T-helper 2 cell (primary cell): ENCODE measurements at regions not wholly inside any gene's neighbourhood (a gene's known extent, or its start where the extent isn't known, plus 50 kb on each side); places are given as distances from the start of the nearest gene placed in this dataset.
"Not testable (repeated sequence)": the region's sequence is repeated elsewhere in the genome, so short reads cannot be mapped to it uniquely, and the experiment has no call there.

ENCODE experiments used
- DNase-seq, 5 experiments: peaks; one replicate each; pipeline versions ENCODE4 v3.0.0 to v3.0.0-alpha.2; 2012 to 2022

DNA sequence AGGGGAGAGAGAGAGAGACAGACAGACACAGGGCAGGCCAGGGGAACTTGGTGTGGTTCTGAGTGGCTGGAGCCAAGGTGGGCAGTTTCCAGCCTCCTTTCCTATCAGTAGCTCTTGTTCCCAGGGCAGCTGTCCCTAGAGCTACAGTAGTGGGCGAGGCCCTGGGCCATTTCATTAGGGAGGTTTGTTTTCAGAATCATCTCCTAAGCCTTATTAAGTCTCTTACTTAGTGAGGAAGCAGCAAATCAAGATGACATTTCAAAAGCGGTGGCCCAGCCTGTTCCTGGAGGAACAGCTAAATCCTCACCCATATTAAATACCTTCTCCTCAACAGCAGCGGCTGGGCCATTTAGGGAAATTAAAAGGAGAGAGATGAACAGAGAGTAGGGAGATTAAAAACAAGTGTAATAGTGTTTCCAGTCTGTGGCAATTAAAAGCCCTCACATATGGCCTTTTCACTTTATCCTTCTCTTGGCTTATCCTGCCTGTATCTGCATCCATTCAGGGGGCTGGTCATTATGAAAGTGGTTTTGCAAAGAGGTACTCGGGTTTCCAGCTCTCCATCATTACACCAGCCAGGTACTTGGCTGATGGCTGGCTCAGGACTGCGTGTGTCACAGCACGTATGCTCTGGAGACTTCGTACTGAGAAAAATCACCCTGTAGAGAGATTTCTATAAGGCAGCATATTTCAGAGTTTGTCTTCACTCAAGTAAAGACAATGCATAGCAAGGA is 91.9 kb upstream of the PRR23C start:
- DNase-seq: no peak

DNA sequence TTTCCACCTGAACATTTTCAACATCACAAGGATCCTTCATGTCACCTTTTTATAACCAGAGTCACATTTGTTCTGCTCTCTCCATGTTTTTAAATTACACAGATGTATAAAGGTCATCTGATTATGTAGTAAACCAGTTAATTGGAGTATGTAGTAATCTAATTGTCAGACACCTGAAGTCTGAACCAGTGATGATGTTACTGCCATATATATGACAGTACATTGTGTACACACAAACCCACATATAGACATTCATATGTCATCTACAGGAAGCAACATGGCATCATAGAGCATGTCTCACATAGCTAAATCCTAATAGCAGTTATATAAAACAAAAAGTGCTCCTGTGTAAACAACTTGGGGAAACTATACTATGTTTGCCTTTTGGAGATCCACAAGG is 95.9 kb upstream of the PRR23C start:
- DNase-seq: no peak

DNA sequence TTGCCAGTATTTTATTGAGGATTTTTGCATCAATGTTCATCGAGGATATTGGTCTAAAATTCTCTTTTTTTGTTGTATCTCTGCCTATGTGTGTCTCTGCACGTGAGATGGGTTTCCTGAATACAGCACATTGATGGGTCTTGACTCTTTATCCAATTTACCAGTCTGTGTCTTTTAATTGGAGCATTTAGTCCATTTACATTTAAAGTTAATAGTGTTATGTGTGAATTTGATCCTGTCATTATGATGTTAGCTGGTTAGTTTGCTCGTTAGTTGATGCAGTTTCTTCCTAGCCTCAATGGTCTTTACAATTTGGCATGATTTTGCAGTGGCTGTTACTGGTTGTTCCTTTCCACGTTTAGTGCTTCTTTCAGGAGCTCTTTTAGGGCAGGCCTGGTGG is 101.3 kb upstream of the PRR23C start:
- not testable (repeated sequence) for DNase-seq

DNA sequence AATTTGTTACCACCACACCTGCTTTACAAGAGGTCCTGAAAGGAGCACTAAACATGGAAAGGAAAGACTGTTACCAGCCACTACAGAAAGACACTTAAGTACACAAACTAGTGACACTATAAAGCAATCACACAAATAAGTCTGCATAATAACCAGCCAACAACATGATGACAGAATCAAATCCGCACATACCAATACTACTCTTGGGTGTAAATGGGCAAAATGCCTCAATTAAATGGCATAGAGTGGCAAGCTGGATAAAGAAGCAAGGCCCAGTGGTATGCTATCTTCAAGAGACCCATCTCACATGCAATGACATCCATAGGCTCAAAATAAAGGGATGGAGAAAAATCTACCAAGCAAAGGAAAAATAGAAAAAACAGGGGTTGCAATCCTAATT is 106.8 kb upstream of the PRR23C start:
- no peak for DNase-seq

DNA sequence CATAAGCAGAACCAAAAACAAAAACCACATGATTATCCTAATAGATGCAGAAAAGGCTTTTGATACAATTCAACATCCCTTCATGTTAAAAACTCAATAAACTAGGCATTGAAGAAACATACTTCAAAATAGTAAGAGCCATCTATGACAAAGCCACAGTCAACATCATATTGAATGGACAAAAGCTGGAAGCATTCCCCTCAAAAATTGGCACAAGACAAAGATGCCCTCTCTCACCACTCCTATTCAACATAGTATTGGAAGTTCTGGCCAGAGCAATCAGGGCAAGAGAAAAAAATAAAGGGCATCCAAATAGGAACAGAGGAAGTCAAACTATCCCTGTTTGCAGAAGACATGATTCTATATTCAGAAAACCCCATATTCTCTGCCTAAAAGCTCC is 108.7 kb upstream of the PRR23C start:
- not testable (repeated sequence) for DNase-seq

DNA sequence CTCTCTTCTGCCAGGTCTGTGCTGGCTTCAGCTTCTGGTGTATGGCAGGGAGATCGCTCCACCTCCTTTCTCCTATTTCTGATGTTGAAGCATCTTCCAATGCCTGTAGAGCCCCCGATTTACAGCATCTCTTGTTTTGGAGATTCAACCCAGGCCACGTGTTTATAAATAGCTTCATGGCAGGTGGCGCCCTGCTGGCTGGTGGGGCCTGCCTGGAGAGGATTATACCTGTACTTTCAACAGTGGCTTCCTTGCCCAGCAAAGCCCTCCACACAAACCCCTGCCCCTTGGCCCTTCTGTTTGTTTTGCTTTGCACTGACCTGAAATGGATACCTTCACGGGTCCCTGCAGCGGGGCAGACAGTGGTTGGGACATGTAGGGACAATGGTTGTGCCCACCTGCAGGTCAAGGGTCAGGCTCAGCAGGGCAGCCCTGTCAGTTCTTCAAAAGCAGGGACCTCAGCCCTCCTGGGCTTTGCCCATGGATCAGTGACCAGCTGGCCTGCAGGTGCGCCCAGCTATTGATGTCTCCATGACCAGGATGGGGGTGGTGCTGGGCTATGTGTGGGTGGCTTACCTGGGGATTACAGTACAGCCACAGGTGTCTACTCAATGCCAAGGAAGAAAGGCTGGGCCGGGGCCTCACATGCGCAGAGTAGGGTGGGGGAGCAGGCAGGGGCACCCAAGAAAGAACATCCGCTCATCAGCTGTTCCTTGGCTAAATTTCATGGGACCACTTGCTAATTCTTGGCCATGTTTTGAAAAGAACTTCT is 112.7 kb upstream of the PRR23C start:
- DNase-seq: no peak

DNA sequence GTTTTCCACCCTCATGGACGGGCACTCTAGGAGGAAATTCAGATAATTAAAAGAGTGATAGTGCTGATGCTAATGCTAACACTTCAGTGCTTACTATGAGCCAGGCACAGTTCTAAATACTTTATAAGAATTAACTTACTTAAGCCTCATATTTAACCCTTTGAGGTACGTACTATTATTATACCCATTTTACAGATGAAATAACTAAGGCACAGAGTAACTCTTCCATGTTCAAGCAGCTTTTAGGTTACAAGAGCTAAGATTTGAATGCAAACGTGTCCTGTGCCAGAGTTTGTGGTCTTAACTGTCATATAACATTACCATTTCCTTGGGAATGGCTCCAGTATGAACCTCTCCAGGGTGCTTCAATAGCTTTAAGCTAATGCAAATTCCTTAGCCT is 114.7 kb upstream of the PRR23C start:
- no peak for DNase-seq

DNA sequence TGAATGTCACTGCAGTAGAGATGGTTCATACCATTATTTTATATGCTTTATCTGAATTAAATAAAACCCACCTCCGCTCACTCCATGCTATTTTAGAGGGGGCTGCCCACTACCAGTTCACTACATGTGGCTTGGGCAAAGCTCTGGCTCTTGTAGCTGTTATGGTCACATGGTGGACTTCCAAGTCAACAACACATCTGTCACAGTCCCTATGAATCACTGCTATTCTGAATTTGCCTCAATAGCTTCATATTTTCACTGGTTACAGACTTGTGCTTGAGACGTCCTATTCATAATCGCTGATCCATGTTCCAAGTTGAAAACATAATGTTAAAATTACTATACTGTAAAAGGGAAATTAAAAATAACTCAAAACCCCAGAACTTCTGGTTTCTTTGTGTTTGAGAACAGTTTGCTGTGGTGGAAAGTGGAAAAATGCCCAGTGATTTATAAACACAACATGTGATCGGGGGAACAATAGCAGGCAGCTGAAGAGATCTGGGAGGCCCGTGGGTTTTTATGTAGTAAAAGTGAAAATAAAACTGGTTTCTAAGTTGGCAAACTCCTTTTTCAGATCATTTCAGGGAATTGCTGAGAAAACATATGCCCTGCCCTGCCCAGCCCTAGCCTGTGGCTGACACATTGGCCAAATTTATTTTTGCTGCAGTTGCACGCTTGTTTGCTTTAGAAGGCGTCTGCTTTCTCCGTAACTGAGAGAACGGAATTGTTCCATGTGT is 128.8 kb upstream of the PRR23C start:
- peak in 1 of 5 experiments; percentile 41 for DNase-seq

DNA sequence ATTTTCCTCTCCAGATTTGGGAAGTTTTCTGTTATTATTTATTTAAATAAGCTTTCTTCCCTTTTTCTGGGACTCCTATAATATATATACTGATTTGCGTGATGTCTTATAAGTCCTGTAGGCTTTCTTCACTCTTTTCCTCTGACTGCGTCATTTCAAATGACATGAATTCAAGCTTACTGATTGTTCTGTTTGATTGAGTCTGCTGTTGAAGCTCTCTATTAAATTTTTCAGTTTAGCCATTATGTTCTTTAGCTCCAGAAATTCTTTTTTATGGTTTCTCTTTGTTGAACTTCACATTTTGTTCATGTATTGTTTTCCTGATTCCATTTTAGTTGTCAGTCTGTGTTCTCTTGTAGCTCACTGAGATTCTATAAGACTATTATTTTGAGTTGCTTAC is 135.8 kb upstream of the PRR23C start:
- DNase-seq: no peak

DNA sequence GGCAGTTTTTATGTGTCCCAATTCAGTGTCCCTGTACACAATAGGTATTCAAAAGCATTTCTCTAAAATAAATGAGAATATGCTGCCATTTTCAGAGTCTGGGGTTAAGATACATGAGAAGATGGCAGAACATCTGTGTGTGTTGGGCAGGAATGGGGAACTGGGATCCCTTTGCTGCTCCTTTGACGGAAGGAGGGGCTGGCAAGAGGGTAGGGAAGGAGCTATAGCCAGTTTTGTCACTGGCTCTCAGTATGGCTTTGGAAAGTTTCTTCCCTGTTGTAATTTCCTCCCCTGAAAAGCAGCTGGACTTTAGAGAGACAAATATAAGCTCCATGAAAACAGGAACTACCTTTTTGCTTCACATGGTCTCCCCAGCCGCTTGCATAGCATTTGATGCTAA is 137.5 kb upstream of the PRR23C start:
- DNase-seq: no peak

DNA sequence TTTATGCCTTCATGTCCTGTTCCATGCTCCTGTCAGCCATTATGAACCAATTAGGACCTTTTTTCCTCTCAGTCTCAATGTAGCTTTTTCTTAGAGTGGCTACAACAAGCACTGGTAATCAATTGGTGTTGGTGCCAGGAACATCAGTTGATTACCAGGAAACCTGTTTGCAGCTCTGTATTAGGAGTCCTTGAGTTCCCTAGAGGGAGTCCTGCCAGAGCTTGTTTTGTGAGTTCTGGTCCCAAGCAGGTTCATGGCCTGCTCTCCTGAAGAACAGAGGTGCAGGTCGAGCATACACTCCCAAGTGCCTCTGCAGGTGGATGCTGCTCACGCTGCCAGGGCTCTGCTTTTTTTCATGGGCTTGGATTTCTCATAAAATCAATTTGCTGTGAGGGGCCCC is 137.9 kb upstream of the PRR23C start:
- no peak for DNase-seq

DNA sequence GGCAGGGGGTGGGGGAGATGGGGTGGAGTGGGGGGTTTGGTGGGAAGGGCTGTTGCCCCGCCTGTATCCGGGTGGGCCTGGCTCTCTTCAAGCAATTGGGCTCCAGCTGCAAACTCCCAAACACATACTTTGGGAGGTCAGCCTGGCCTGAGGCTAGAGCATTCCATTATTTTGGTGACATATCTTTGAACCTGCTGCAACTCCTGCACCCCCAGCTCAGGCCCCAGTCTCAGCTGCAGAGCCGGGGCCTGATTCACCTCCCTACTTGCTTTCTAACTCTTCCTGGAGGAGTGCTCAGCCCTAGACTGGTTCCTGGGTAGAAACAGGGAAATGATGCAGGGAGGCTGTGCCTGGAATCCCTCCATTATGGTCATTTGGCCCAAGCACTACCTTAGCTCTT is 140.8 kb upstream of the PRR23C start:
- no peak for DNase-seq

DNA sequence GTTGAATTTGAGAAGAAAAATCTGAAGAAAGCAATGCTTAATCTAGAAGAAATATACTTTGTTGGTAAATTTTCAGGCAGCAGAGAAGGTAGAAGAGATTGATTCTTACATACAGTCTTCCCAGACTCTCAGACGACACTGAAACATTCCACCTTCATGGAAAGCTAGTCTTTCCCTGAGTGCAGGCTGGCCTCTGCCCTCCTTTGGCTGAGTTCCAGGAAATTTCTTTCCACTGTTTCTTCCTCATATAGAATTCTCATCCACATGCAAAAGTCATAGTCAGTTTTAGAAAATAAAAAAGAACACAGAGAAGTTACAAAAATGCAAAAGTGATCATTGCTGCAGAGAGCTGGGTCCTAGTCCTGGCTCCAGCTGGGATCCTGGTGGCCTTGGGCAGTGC is 142.5 kb upstream of the PRR23C start:
- DNase-seq: no peak

DNA sequence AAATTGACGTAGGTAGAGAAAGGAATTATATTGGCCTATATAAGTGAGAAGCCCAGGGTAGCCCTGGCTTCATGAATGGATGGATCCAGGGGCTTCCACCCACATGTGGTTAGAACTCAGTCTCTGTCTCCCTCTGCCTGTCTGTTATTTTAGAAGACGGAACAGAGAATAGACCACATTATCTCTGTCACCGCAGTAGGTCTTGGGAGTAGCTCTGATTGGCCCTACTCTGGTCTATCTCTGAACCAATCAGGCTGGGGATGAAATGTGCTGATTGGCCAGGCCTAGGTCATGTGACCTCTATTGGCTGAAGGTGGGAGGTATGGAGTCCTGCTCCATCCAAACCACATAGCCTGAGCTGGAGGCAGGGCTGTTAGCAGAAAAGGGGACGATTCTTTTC is 143.0 kb upstream of the PRR23C start:
- no peak for DNase-seq

DNA sequence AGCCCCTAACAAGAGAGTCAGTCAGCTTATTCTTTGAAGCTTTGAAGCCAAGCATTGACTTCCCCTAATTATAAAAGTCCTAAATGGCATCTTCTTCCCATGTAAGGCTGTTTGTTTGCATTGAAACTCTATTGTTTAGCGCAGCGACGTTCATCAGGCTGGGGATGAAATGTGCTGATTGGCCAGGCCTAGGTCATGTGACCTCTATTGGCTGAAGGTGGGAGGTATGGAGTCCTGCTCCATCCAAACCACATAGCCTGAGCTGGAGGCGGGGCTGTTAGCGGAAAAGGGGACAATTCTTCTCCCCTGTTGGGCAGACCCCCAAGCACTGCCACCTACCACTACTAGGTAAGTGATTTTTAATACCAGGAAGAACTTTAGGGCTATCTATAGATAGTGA is 145.3 kb upstream of the PRR23C start:
- DNase-seq: no peak

DNA sequence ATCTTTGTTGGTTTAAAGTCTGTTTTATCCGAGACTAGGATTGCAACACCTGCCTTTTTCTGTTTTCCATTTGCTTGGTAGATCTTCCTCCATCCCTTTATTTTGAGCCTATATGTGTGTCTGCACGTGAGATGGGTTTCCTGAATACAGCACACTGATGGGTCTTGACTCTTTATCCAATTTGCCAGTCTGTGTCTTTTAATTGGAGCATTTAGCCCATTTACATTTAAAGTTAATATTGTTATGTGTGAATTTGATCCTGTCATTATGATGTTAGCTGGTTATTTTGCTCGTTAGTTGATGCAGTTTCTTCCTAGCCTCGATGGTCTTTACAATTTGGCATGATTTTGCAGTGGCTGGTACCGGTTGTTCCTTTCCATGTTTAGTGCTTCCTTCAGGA is 149.4 kb upstream of the MRPS22 start:
- DNase-seq: not testable (repeated sequence)

DNA sequence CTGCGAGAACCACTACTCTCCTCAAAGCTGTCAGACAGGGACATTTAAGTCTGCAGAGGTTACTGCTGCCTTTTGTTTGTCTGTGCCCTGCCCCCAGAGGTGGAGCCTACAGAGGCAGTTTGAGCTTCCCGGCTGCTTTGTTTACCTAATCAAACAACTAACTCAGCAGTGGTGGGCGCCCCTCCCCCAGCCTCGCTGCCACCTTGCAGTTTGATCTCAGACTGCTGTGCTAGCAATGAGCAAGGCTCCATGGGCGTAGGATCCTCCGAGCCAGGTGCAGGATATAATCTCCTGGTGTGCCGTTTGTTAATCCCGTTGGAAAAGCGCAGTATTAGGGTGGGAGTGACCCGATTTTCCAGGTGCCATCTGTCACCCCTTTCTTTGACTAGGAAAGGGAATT is 147.7 kb upstream of the MRPS22 start:
- not testable (repeated sequence) for DNase-seq

DNA sequence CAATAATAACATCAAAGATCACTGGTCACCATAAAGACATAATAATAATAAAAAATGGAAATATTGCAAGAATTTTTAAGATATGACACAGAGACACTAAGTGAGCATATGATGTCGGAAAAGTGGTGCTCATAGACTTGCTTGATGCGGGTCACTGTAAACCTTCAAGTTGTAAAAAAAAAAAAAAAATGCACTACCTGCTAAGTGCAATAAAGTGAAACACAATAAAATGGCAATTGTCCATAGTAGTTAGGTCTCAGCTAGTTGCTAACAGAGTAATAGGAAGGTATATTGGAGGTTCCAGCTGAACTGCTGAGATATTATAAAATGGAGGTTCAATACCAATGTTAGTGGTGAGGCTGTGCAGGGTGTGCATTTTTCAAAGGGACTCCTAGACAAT is 146.6 kb upstream of the MRPS22 start:
- no peak for DNase-seq

DNA sequence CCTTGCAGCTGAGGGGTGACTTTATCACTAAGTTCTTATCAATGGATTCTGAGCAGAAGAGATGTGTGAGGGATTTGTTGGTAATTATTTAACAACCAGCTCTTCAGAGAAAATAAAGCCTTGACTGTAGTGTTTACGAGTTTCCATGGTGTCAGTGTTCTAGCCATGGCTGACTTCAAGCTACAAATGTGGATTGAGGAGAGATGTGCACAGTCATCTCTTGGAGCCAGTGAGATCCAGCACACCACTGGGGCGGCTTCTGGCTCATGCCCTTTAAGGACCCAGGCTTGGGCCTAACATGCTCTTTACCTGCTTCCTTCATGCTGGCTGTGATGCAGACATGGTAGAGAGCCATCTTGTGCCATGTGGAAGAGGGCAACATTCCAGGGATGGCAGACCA is 145.6 kb upstream of the MRPS22 start:
- no peak for DNase-seq

DNA sequence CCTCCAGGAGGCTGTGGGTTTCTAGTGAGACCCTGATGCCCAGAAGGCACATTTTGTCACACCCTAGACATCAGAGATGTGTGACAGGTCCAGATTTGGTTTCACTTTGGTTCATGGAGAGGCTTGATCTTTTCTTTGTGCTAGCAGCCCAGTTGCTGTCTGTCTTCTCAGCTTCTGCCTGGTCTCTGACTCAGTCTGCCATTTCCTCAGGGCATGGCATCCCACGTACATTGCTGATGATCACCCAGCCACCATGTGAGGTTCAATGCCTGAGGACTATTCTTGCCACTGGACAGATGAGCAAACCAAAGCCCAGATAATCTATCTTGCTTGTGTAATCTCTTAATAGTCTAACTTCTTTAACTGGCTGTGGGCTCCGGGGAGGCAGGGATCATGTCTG is 144.9 kb upstream of the MRPS22 start:
- peak in 1 of 5 experiments; percentile 27 for DNase-seq

DNA sequence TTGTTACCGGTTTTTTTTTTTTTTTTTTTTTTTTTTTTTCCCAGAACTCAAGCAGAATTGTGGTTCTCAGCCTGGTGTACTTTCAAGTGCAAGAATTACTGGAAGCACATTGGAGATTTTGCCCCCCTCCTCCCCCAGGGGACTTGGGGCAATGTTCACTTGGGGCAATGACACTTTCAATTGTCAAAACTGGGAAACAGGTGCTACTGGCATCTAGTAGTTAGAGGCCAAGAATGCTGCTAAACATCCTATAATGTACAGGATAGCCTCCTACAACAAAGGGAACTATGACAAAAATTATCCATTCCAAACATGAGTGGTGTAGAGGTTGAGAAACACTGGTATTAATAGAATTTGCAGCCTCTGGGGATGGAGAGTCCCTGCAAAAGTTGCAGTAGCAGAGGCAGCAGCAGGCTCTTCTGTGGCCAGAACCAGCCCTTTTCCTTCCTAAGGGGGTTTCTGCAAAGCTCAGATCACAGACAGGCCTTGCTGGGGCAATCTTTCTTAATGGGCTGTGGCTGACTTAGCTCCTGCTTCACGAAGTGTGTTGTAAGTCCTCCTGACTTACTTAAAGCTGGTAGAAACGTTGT is 144.3 kb upstream of the MRPS22 start:
- DNase-seq: peak in 1 of 5 experiments; percentile 9

DNA sequence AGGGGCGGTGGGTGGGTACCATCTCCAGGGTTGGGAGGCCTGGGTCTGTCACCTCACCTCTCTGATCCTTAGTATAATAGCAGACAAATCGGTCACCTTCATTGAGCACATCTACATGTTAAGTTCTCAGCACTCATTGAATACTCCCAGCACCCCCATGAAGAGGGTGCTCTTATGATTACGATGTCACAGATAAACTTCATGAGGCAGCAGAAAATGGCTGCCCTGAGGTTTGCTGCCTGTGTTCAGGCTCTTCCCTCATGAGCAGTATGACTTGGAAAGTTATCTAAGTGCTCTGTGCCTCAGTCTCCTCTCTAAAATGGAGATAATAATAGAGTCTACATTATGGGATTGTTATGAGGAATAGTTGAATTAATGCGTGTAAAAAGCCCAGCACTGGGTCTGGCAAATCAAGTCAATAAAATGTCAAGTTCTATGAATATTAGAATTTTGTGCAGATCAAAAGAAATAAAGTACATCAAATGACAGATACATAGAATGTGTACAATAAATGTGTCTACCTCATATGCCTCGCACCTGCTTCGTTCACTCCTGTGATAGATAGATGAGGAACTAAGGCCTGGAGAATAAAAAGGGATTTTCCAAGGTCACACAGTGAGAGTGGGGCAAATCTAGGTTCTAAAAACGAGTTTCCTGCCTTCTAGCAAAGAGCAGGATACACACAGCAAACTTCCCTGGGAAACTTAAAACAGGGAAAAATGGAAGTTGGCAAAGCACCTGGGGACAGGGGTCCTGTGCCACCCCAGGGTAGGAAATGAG is 142.2 kb upstream of the MRPS22 start:
- DNase-seq: no peak
